SK-N-SH (cell line): ENCODE measurements at regions not wholly inside any gene's neighbourhood (a gene's known extent, or its start where the extent isn't known, plus 50 kb on each side); places are given as distances from the start of the nearest gene placed in this dataset.

Source experiments
- CTCF ChIA-PET: fragments of 300-600, 350-600 bp; formaldehyde crosslinking; extraction: SDS; loops from one replicate; lab custom pipeline; 2021; lab: Yijun Ruan, JAX
- POLR2A ChIA-PET: fragments of 350-600 bp; sonication (Branson Sonifier 250); formaldehyde crosslinking; extraction: SDS; loops from one replicate; lab custom pipeline; 2020; ENCODE audit warnings: antibody characterized with exemption, inconsistent platforms; lab: Yijun Ruan, JAX
- DNase-seq: peaks from one replicate; pipeline ENCODE4 v3.0.0; 2012
- H2AFZ ChIP-seq: fragments of 200-600 bp; sonication (generic); 2 replicates; pipeline ENCODE4 v1.8.1; 2016; ENCODE audit warnings: antibody characterized with exemption, mild to moderate bottlenecking, low read depth
- H3F3A ChIP-seq: fragments of 200-600 bp; sonication (generic); replicated peaks from 2 replicates; pipeline ENCODE3; 2016; ENCODE audit warnings: antibody characterized with exemption, mild to moderate bottlenecking; ENCODE audit not compliant: insufficient read depth
- H3K27ac ChIP-seq, 2 experiments: fragments of 200-500 bp in 1 of 2; fragments of 200-600 bp in 1 of 2; sonication (Bioruptor generic) in 1 of 2; sonication (generic), shearing (Covaris generic) in 1 of 2; 2 replicates each; pipeline versions ENCODE4 v1.5.1 to v1.6.1; 2014 to 2016; ENCODE audit warnings: low read depth in 2 of 2, inconsistent platforms in 1 of 2, low read length in 1 of 2, mild to moderate bottlenecking in 1 of 2, mixed read lengths in 1 of 2
- H3K27me3 ChIP-seq: fragments of 200-600 bp; sonication (generic), shearing (Covaris generic); 2 replicates; pipeline ENCODE4 v1.6.1; 2016; ENCODE audit warnings: mixed run types; ENCODE audit not compliant: insufficient read depth
- H3K36me3 ChIP-seq, 2 experiments: fragments of 200-500 bp in 1 of 2; fragments of 200-600 bp in 1 of 2; sonication (Bioruptor generic) in 1 of 2; sonication (generic) in 1 of 2; replicated peaks in 1 of 2; 2 replicates each; pipeline versions ENCODE3 to v1.5.1; 2014 to 2016; ENCODE audit warnings: low read length in 1 of 2, mild to moderate bottlenecking in 1 of 2; ENCODE audit not compliant: insufficient read depth in 2 of 2, control insufficient read depth in 1 of 2
- H3K4me1 ChIP-seq, 2 experiments: fragments of 200-500 bp in 1 of 2; fragments of 200-600 bp in 1 of 2; sonication (Bioruptor generic) in 1 of 2; sonication (generic), shearing (Covaris generic) in 1 of 2; 2 replicates each; pipeline versions ENCODE4 v1.5.1 to v1.6.1; 2014 to 2016; ENCODE audit warnings: low read depth in 1 of 2, low read length in 1 of 2, mixed run types in 1 of 2; ENCODE audit not compliant: insufficient read depth in 2 of 2, control insufficient read depth in 1 of 2
- H3K4me2 ChIP-seq: fragments of 200-600 bp; sonication (generic), shearing (Covaris generic); 2 replicates; pipeline ENCODE4 v1.6.1; 2017; ENCODE audit warnings: mixed run types
- H3K4me3 ChIP-seq, 2 experiments: fragments of 200-500 bp in 1 of 2; fragments of 200-600 bp in 1 of 2; sonication (Bioruptor generic) in 1 of 2; sonication (generic), shearing (Covaris generic) in 1 of 2; 2 replicates each; pipeline versions ENCODE4 v1.5.1 to v1.8.1; 2014 to 2016; ENCODE audit warnings: low read depth in 2 of 2, inconsistent platforms in 1 of 2, low read length in 1 of 2, mild to moderate bottlenecking in 1 of 2, mixed read lengths in 1 of 2, moderate library complexity in 1 of 2
- H3K79me2 ChIP-seq: fragments of 200-600 bp; sonication (generic); 2 replicates; pipeline ENCODE4 v1.8.1; 2017; ENCODE audit warnings: mild to moderate bottlenecking; ENCODE audit not compliant: insufficient read depth
- H3K9ac ChIP-seq: fragments of 200-600 bp; sonication (generic); 2 replicates; pipeline ENCODE4 v1.6.1; 2017; ENCODE audit warnings: mixed run types
- H3K9me2 ChIP-seq: fragments of 200-600 bp; sonication (generic); 2 replicates; pipeline ENCODE4 v1.6.1; 2017; ENCODE audit warnings: mixed run types
- H3K9me3 ChIP-seq: fragments of 200-600 bp; sonication (generic); 2 replicates; pipeline ENCODE4 v1.6.1; 2017; ENCODE audit warnings: mixed run types, mild to moderate bottlenecking, moderate library complexity
- H4K20me1 ChIP-seq: fragments of 200-600 bp; sonication (generic); 2 replicates; pipeline ENCODE4 v1.6.1; 2017; ENCODE audit warnings: mild to moderate bottlenecking, mixed run types; ENCODE audit not compliant: insufficient read depth
- EZH2phosphoT487 ChIP-seq: fragments of 200-600 bp; sonication (generic); IDR thresholded peaks from 2 replicates; pipeline ENCODE4 v1.6.1; 2017; ENCODE audit warnings: low read depth, mixed run types, mild to moderate bottlenecking, antibody characterized with exemption, moderate library complexity, borderline replicate concordance
- GABPA ChIP-seq: IDR thresholded peaks from 2 replicates; pipeline ENCODE4 v1.4.0; 2012; ENCODE audit warnings: low read depth, mild to moderate bottlenecking
- JUND ChIP-seq: IDR thresholded peaks from 2 replicates; pipeline ENCODE4 v1.4.0; 2012
- MXI1 ChIP-seq: IDR thresholded peaks from 2 replicates; pipeline ENCODE4 v1.6.1; 2012; ENCODE audit warnings: mild to moderate bottlenecking, low read depth, low read length, improper control_type of control experiment
- NFIC ChIP-seq: IDR thresholded peaks from 2 replicates; pipeline ENCODE4 v1.4.0; 2012; ENCODE audit warnings: borderline replicate concordance
- POLR2AphosphoS5 ChIP-seq: IDR thresholded peaks from 2 replicates; pipeline ENCODE4 v1.6.1; 2012; ENCODE audit warnings: low read depth, low read length
- RCOR1 ChIP-seq: fragments of 150-350 bp; IDR thresholded peaks from 2 replicates; pipeline ENCODE4 v1.6.1; 2017; ENCODE audit warnings: antibody characterized with exemption, low read length
- RXRA ChIP-seq: IDR thresholded peaks from 2 replicates; pipeline ENCODE4 v1.4.0; 2012; ENCODE audit warnings: low read depth, mild to moderate bottlenecking, borderline replicate concordance
- SIN3A ChIP-seq: IDR thresholded peaks from 2 replicates; pipeline ENCODE4 v1.6.1; 2012; ENCODE audit warnings: low read depth, mild to moderate bottlenecking, low read length, moderate library complexity, borderline replicate concordance
- SMC3 ChIP-seq: IDR thresholded peaks from 2 replicates; pipeline ENCODE4 v1.6.1; 2012; ENCODE audit warnings: low read depth, low read length, improper control_type of control experiment
- TEAD4 ChIP-seq: IDR thresholded peaks from 2 replicates; pipeline ENCODE4 v1.4.0; 2012; ENCODE audit warnings: mild to moderate bottlenecking, borderline replicate concordance; ENCODE audit not compliant: insufficient read depth
- WGBS: methylation state at CpG from one replicate; pipeline ENCODE4 v1.1.6; 2017; ENCODE audit warnings: low lambda C conversion rate; 5-methylcytosine and 5-hydroxymethylcytosine counted together
- TF ChIP-seq, protein P1 (sequence below): fragments of 150-350 bp; IDR thresholded peaks from 2 replicates; pipeline ENCODE4 v1.6.1; 2017; ENCODE audit warnings: antibody characterized with exemption, low read length, low read depth, borderline replicate concordance
- TF ChIP-seq, protein P2 (sequence below): IDR thresholded peaks from 2 replicates; pipeline ENCODE4 v1.6.1; 2012; ENCODE audit warnings: mild to moderate bottlenecking, low read depth, low read length, moderate library complexity
- TF ChIP-seq, protein P3 (sequence below): fragments of 200-600 bp; sonication (generic); IDR thresholded peaks from 2 replicates; pipeline ENCODE4 v1.6.1; 2017; ENCODE audit warnings: antibody characterized with exemption, mild to moderate bottlenecking, moderate library complexity
- TF ChIP-seq, protein P4 (sequence below): IDR thresholded peaks from 2 replicates; pipeline ENCODE4 v1.4.0; 2012; ENCODE audit warnings: low read depth
- TF ChIP-seq, protein P5 (sequence below): IDR thresholded peaks from 2 replicates; pipeline ENCODE4; 2012
- TF ChIP-seq, protein P6 (sequence below): fragments of 150-350 bp; IDR thresholded peaks from 2 replicates; pipeline ENCODE4 v1.6.1; 2016; ENCODE audit warnings: mild to moderate bottlenecking, low read depth, low read length
- TF ChIP-seq, protein P7 (sequence below): IDR thresholded peaks from 2 replicates; pipeline ENCODE4 v1.4.0; 2012; ENCODE audit warnings: low read depth, borderline replicate concordance

DNA sequence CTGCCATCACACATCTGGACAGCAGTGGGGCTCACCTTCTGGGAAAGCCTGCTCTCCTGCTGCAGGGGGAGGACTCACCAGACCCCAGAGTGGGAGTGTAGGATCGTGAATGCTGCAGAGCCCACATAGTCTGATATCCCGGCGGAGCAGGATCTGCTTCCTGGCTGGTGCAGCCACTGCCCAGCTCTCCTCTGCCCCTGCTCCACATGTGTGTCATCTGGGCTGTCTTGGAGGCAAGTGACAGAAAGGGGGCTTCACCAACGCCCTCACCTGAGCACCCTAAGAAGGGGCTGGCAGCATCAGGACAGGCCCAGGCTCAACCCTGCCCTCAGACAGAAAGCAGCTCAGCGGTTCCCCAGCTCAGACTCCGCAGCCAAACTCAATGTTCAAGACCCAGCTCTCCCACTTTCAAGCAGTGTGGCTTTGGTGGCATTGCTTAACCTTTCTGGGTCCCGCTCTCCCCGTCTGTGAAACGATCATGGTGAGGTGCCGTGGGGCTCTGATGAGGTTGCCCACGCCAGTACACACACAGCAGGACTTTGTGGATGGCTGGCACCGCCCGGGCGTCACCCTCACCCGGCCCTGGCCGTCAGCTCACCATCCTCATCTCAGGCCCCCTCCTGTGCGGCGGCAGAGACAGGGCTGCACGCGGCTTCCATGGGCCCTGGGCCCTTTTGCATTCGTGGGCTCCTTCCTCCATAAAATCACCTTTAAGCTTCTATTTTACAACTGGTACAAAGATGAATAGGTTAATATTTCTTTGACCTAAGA lies 91.0 kb upstream of the SFSWAP start:
- H3K9me2 ChIP-seq, result no peaks in the 10 kb centered on the region
- TF ChIP-seq, protein P1, sequence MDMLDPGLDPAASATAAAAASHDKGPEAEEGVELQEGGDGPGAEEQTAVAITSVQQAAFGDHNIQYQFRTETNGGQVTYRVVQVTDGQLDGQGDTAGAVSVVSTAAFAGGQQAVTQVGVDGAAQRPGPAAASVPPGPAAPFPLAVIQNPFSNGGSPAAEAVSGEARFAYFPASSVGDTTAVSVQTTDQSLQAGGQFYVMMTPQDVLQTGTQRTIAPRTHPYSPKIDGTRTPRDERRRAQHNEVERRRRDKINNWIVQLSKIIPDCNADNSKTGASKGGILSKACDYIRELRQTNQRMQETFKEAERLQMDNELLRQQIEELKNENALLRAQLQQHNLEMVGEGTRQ, result no peak
- TF ChIP-seq GABPA (no peak), EZH2phosphoT487 (no peak), TEAD4 (no peak), RXRA (no peak), SMC3 (no peak), MXI1 (no peak), JUND (no peak), RCOR1 (no peak), SIN3A (no peak), NFIC (no peak), POLR2AphosphoS5 (no peak)
- TF ChIP-seq, protein P2, sequence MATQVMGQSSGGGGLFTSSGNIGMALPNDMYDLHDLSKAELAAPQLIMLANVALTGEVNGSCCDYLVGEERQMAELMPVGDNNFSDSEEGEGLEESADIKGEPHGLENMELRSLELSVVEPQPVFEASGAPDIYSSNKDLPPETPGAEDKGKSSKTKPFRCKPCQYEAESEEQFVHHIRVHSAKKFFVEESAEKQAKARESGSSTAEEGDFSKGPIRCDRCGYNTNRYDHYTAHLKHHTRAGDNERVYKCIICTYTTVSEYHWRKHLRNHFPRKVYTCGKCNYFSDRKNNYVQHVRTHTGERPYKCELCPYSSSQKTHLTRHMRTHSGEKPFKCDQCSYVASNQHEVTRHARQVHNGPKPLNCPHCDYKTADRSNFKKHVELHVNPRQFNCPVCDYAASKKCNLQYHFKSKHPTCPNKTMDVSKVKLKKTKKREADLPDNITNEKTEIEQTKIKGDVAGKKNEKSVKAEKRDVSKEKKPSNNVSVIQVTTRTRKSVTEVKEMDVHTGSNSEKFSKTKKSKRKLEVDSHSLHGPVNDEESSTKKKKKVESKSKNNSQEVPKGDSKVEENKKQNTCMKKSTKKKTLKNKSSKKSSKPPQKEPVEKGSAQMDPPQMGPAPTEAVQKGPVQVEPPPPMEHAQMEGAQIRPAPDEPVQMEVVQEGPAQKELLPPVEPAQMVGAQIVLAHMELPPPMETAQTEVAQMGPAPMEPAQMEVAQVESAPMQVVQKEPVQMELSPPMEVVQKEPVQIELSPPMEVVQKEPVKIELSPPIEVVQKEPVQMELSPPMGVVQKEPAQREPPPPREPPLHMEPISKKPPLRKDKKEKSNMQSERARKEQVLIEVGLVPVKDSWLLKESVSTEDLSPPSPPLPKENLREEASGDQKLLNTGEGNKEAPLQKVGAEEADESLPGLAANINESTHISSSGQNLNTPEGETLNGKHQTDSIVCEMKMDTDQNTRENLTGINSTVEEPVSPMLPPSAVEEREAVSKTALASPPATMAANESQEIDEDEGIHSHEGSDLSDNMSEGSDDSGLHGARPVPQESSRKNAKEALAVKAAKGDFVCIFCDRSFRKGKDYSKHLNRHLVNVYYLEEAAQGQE, result no peak
- TF ChIP-seq, protein P3, sequence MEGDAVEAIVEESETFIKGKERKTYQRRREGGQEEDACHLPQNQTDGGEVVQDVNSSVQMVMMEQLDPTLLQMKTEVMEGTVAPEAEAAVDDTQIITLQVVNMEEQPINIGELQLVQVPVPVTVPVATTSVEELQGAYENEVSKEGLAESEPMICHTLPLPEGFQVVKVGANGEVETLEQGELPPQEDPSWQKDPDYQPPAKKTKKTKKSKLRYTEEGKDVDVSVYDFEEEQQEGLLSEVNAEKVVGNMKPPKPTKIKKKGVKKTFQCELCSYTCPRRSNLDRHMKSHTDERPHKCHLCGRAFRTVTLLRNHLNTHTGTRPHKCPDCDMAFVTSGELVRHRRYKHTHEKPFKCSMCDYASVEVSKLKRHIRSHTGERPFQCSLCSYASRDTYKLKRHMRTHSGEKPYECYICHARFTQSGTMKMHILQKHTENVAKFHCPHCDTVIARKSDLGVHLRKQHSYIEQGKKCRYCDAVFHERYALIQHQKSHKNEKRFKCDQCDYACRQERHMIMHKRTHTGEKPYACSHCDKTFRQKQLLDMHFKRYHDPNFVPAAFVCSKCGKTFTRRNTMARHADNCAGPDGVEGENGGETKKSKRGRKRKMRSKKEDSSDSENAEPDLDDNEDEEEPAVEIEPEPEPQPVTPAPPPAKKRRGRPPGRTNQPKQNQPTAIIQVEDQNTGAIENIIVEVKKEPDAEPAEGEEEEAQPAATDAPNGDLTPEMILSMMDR, result no peak
- TF ChIP-seq, protein P4, sequence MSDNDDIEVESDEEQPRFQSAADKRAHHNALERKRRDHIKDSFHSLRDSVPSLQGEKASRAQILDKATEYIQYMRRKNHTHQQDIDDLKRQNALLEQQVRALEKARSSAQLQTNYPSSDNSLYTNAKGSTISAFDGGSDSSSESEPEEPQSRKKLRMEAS, result no peak
- TF ChIP-seq, protein P5, sequence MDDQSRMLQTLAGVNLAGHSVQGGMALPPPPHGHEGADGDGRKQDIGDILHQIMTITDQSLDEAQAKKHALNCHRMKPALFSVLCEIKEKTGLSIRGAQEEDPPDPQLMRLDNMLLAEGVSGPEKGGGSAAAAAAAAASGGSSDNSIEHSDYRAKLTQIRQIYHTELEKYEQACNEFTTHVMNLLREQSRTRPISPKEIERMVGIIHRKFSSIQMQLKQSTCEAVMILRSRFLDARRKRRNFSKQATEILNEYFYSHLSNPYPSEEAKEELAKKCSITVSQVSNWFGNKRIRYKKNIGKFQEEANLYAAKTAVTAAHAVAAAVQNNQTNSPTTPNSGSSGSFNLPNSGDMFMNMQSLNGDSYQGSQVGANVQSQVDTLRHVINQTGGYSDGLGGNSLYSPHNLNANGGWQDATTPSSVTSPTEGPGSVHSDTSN, result no peak
- TF ChIP-seq, protein P6, sequence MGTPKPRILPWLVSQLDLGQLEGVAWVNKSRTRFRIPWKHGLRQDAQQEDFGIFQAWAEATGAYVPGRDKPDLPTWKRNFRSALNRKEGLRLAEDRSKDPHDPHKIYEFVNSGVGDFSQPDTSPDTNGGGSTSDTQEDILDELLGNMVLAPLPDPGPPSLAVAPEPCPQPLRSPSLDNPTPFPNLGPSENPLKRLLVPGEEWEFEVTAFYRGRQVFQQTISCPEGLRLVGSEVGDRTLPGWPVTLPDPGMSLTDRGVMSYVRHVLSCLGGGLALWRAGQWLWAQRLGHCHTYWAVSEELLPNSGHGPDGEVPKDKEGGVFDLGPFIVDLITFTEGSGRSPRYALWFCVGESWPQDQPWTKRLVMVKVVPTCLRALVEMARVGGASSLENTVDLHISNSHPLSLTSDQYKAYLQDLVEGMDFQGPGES, result no peak
- TF ChIP-seq, protein P7, sequence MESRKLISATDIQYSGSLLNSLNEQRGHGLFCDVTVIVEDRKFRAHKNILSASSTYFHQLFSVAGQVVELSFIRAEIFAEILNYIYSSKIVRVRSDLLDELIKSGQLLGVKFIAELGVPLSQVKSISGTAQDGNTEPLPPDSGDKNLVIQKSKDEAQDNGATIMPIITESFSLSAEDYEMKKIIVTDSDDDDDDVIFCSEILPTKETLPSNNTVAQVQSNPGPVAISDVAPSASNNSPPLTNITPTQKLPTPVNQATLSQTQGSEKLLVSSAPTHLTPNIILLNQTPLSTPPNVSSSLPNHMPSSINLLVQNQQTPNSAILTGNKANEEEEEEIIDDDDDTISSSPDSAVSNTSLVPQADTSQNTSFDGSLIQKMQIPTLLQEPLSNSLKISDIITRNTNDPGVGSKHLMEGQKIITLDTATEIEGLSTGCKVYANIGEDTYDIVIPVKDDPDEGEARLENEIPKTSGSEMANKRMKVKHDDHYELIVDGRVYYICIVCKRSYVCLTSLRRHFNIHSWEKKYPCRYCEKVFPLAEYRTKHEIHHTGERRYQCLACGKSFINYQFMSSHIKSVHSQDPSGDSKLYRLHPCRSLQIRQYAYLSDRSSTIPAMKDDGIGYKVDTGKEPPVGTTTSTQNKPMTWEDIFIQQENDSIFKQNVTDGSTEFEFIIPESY, result no peak
- H3K79me2 ChIP-seq, result no peaks in the 10 kb centered on the region
- H3K36me3 ChIP-seq, result no peaks in the 10 kb centered on the region
- CTCF ChIA-PET, result interaction anchor here (1.1 kb wide), 1 partner anchor 10 kb away, joined by 4 read pairs; no protein-coding TSS in a partner anchor
- POLR2A ChIA-PET, result interaction anchor here (0.6 kb wide), 1 partner anchor 903 kb away, joined by 3 read pairs; no protein-coding TSS in a partner anchor
- H3K4me1 ChIP-seq, result peaks cover 0 to 15% of the 10 kb centered on the region in 2 experiments; a peak in 1 of 4 replicates
- H3K27ac ChIP-seq, result no peak overlapping the region
- H3K4me2 ChIP-seq, result no peak overlapping the region
- DNase-seq, result no peak
- no peak overlapping the region for H3K4me3 ChIP-seq
- no peak overlapping the region for H2AFZ ChIP-seq
- no peaks in the 10 kb centered on the region for H3K9me3 ChIP-seq
- no peaks in the 10 kb centered on the region for H3F3A ChIP-seq
- H4K20me1 ChIP-seq, result no peaks in the 10 kb centered on the region
- 44% methylated on average over 14 of the region's 21 CpGs for WGBS
- H3K27me3 ChIP-seq, result no peaks in the 10 kb centered on the region
- H3K9ac ChIP-seq, result no peak overlapping the region
